ENCODE measurements at regions not wholly inside any gene's neighbourhood (a gene's known extent, or its start where the extent isn't known, plus 50 kb on each side); places are given as distances from the start of the nearest gene placed in this dataset.

GRCh38 chr17:418421-418751, 65.8 kb upstream of the RPH3AL start:
- H2BK15ac ChIP-seq (ENCODE audit: low read length) = no peak overlapping the region
- H2BK20ac ChIP-seq (ENCODE audit: low read length) = no peak overlapping the region
- 0 out of 8 replicates have a peak, but pooled peaks cover 0 to 3% (median 0%) of the 10 kb centered on the region in 4 experiments for H3K36me3 ChIP-seq (ENCODE audit: control insufficient read depth in 2 of 4, insufficient read depth in 4 of 4, low read length in 3 of 4)
- H3K79me1 ChIP-seq (ENCODE audit: low read depth, low read length) = no peaks in the 10 kb centered on the region; the same call in 1 of the 2 replicates
- ChIA-PET POLR2A (ENCODE audit: partially characterized antibody) (no interaction called here), CTCF (ENCODE audit: partially characterized antibody) (no interaction called here)
- no peak overlapping the region for H3K14ac ChIP-seq (ENCODE audit: insufficient read length)
- H3K27me3 ChIP-seq (replicated peaks in 1 of 4; ENCODE audit: control insufficient read depth in 3 of 4, extremely low read depth in 1 of 4, insufficient read depth in 3 of 4, low read length in 3 of 4) = no peaks in the 10 kb centered on the region
- H3K9ac ChIP-seq (replicated peaks in 1 of 4; ENCODE audit: extremely low read depth in 1 of 4, low read depth in 3 of 4, low read length in 3 of 4) = no peak overlapping the region
- FAIRE-seq = no peak
- no peak overlapping the region for H2BK5ac ChIP-seq (ENCODE audit: low read depth, low read length)
- H3K23ac ChIP-seq (ENCODE audit: insufficient read length) = no peak overlapping the region
- WGBS, 2 experiments (ENCODE audit: extremely low coverage in 1 of 2, insufficient coverage in 1 of 2, insufficient read length in 1 of 2, insufficient replicate concordance in 2 of 2, low coverage in 1 of 2, low lambda C conversion rate in 2 of 2, missing lambda C conversion rate in 1 of 2) = 98% methylated on average over 8 of the region's 8 CpGs; no CpG with 5 or more reads in 1 of the 2 experiments
- no peak overlapping the region for H2BK120ac ChIP-seq (replicated peaks; ENCODE audit: low read depth, low read length)
- no peaks in the 10 kb centered on the region for H3K9me3 ChIP-seq (ENCODE audit: insufficient read depth in 2 of 2, low read depth in 1 of 2, low read length in 1 of 2)
- H3K56ac ChIP-seq (replicated peaks; ENCODE audit: insufficient read length, low read depth, low read length) = no peak overlapping the region
- no peak for DNase-seq (ENCODE audit: low read depth in 1 of 2, low spot score in 2 of 2)
- H3K79me2 ChIP-seq (ENCODE audit: control insufficient read depth in 1 of 2, insufficient read depth in 2 of 2, low read length in 2 of 2) = no peaks in the 10 kb centered on the region
- H3K27ac ChIP-seq (ENCODE audit: low read depth, low read length) = no peak overlapping the region
- H4K91ac ChIP-seq (replicated peaks; ENCODE audit: insufficient read length, low read length) = no peak overlapping the region
- no peak overlapping the region for H2AFZ ChIP-seq (ENCODE audit: low read length)
- H4K8ac ChIP-seq (ENCODE audit: extremely low read depth, insufficient read depth, low read length) = no peak overlapping the region
- H3K4ac ChIP-seq (replicated peaks; ENCODE audit: insufficient read length, low read depth, low read length) = no peak overlapping the region
- peaks cover 2 to 3% (median 3%) of the 10 kb centered on the region in 4 experiments; a peak in 6 of 7 replicates for H3K4me1 ChIP-seq (replicated peaks in 1 of 4; ENCODE audit: control insufficient read depth in 3 of 4, insufficient read depth in 4 of 4, low read length in 3 of 4)
- no peaks in the 10 kb centered on the region for H3K23me2 ChIP-seq (ENCODE audit: low read depth, low read length)
- H3K4me3 ChIP-seq (ENCODE audit: extremely low read depth in 1 of 4, insufficient read depth in 2 of 4, low read depth in 3 of 4, low read length in 4 of 4) = no peak overlapping the region
- no peaks in the 10 kb centered on the region for H4K20me1 ChIP-seq (replicated peaks in 1 of 2; ENCODE audit: control insufficient read depth in 1 of 2, insufficient read depth in 2 of 2, low read length in 2 of 2)
- no peak overlapping the region for H2BK12ac ChIP-seq (ENCODE audit: low read depth, low read length)
- H2AK5ac ChIP-seq (ENCODE audit: low read depth, low read length) = no peak overlapping the region
- no peak overlapping the region for H3K4me2 ChIP-seq (ENCODE audit: insufficient read depth in 1 of 2, low read depth in 2 of 2, low read length in 2 of 2)
- no peak overlapping the region for H4K5ac ChIP-seq (ENCODE audit: insufficient read length, low read depth, low read length)
- H3K18ac ChIP-seq (ENCODE audit: extremely low read depth, low read length) = no peak overlapping the region
- no peak for TF ChIP-seq MAFK (IDR thresholded peaks at IDR 0.05; ENCODE audit: low read depth, low read length)
- no peak for TF ChIP-seq RAD21 (IDR thresholded peaks at IDR 0.05 in 1 of 2, conservative IDR thresholded peaks at IDR 0.05 in 1 of 2; ENCODE audit: low read depth in 2 of 2, low read length in 2 of 2)

Measured in H1 (cell line).